Mesenchymal stem cell (in vitro differentiated cells and primary cell): ENCODE measurements at regions not wholly inside any gene's neighbourhood (a gene's known extent, or its start where the extent isn't known, plus 50 kb on each side); places are given as distances from the start of the nearest gene placed in this dataset.
A peak's percentile ranks its signal among the peaks of the same experiment; 100 is the strongest.

Source experiments
- DNase-seq: peaks from one replicate; pipeline ENCODE4 v3.0.0-alpha.2; 2013
- H2AFZ ChIP-seq: one replicate; pipeline ENCODE4 v1.6.1; 2013; ENCODE audit warnings: low read depth, mild to moderate bottlenecking, control low read depth, inconsistent platforms, low read length, moderate library complexity
- H2AK5ac ChIP-seq: 2 replicates; pipeline ENCODE4 v1.6.1; 2013; ENCODE audit warnings: low read length, moderate library complexity, mild to moderate bottlenecking, inconsistent platforms; ENCODE audit not compliant: severe bottlenecking
- H2BK120ac ChIP-seq: one replicate; pipeline ENCODE4 v1.6.1; 2013; ENCODE audit warnings: low read depth, mild to moderate bottlenecking, inconsistent platforms, low read length, moderate library complexity
- H2BK12ac ChIP-seq, 2 experiments: one replicate each; pipeline ENCODE4 v1.6.1; 2013; ENCODE audit warnings: inconsistent platforms in 2 of 2, low read length in 2 of 2, mild to moderate bottlenecking in 2 of 2, moderate library complexity in 2 of 2, control low read depth in 1 of 2
- H2BK15ac ChIP-seq: one replicate; pipeline ENCODE4 v1.6.1; 2013; ENCODE audit warnings: mild to moderate bottlenecking, low read depth, inconsistent platforms; ENCODE audit not compliant: poor library complexity, severe bottlenecking
- H2BK5ac ChIP-seq: 2 replicates; pipeline ENCODE4 v1.6.1; 2013; ENCODE audit warnings: low read depth, mild to moderate bottlenecking, low read length, control low read depth, inconsistent platforms; ENCODE audit not compliant: poor library complexity, severe bottlenecking
- H3K14ac ChIP-seq, 2 experiments: one replicate each; pipeline ENCODE4 v1.6.1; 2013; ENCODE audit warnings: inconsistent platforms in 2 of 2, low read length in 2 of 2, control low read depth in 1 of 2, mild to moderate bottlenecking in 1 of 2, moderate library complexity in 1 of 2
- H3K18ac ChIP-seq, 2 experiments: one replicate each; pipeline ENCODE4 v1.6.1; 2013; ENCODE audit warnings: inconsistent platforms in 2 of 2, low read length in 2 of 2, control low read depth in 1 of 2, low read depth in 1 of 2, mild to moderate bottlenecking in 1 of 2
- H3K23ac ChIP-seq, 2 experiments: one replicate each; pipeline ENCODE4 v1.6.1; 2013; ENCODE audit warnings: inconsistent platforms in 2 of 2, low read length in 2 of 2, mild to moderate bottlenecking in 2 of 2, moderate library complexity in 2 of 2, control low read depth in 1 of 2
- H3K27ac ChIP-seq: 2 replicates; pipeline ENCODE4 v1.5.1; 2013; ENCODE audit warnings: mild to moderate bottlenecking, moderate library complexity, low read length, control low read depth, inconsistent platforms; ENCODE audit not compliant: poor library complexity, severe bottlenecking
- H3K27me3 ChIP-seq, 2 experiments: 2 replicates each; pipeline versions ENCODE4 v1.6.1 to v1.7.0; 2013; ENCODE audit warnings: low read length in 2 of 2, mild to moderate bottlenecking in 2 of 2, moderate library complexity in 2 of 2, control low read depth in 1 of 2, inconsistent platforms in 1 of 2; ENCODE audit not compliant: control insufficient read depth in 1 of 2, insufficient read depth in 1 of 2
- H3K36me3 ChIP-seq, 2 experiments: 2 replicates each; pipeline versions ENCODE4 v1.6.1 to v1.7.0; 2013; ENCODE audit warnings: low read length in 2 of 2, control low read depth in 1 of 2, inconsistent platforms in 1 of 2, low read depth in 1 of 2, mild to moderate bottlenecking in 1 of 2; ENCODE audit not compliant: insufficient read depth in 2 of 2, control insufficient read depth in 1 of 2
- H3K4ac ChIP-seq, 2 experiments: one replicate each; pipeline ENCODE4 v1.6.1; 2013; ENCODE audit warnings: inconsistent platforms in 2 of 2, low read length in 2 of 2, mild to moderate bottlenecking in 2 of 2, moderate library complexity in 2 of 2, control low read depth in 1 of 2, low read depth in 1 of 2
- H3K4me1 ChIP-seq: 2 replicates; pipeline ENCODE4 v1.6.1; 2013; ENCODE audit warnings: low read depth, low read length, control low read depth; ENCODE audit not compliant: control insufficient read depth, insufficient read depth
- H3K4me2 ChIP-seq: 2 replicates; pipeline ENCODE4 v1.6.1; 2013; ENCODE audit warnings: low read length, mild to moderate bottlenecking, inconsistent platforms; ENCODE audit not compliant: poor library complexity, severe bottlenecking
- H3K4me3 ChIP-seq, 2 experiments: 2 replicates each; pipeline versions ENCODE4 v1.5.1 to v1.7.0; 2013; ENCODE audit warnings: low read length in 2 of 2, mild to moderate bottlenecking in 2 of 2, control low read depth in 1 of 2, low read depth in 1 of 2; ENCODE audit not compliant: insufficient read depth in 1 of 2
- H3K79me1 ChIP-seq: replicated peaks from 2 replicates; pipeline ENCODE4 v1.6.1; 2013; ENCODE audit warnings: mild to moderate bottlenecking, control low read depth, low read length, inconsistent platforms; ENCODE audit not compliant: poor library complexity, severe bottlenecking
- H3K9ac ChIP-seq: 2 replicates; pipeline ENCODE4 v1.7.0; 2013; ENCODE audit warnings: mild to moderate bottlenecking, low read length, moderate library complexity
- H3K9me3 ChIP-seq: 2 replicates; pipeline ENCODE4 v1.7.0; 2013; ENCODE audit warnings: mild to moderate bottlenecking, low read length; ENCODE audit not compliant: control insufficient read depth
- H4K8ac ChIP-seq: one replicate; pipeline ENCODE4 v1.6.1; 2013; ENCODE audit warnings: inconsistent platforms, mild to moderate bottlenecking, low read length, moderate library complexity
- H4K91ac ChIP-seq: one replicate; pipeline ENCODE4 v1.6.1; 2013; ENCODE audit warnings: mild to moderate bottlenecking, low read length, inconsistent platforms
- WGBS: methylation state at CpG from one replicate; pipeline ENCODE4 v1.1.7; 2013; ENCODE audit warnings: mixed read lengths; 5-methylcytosine and 5-hydroxymethylcytosine counted together

DNA sequence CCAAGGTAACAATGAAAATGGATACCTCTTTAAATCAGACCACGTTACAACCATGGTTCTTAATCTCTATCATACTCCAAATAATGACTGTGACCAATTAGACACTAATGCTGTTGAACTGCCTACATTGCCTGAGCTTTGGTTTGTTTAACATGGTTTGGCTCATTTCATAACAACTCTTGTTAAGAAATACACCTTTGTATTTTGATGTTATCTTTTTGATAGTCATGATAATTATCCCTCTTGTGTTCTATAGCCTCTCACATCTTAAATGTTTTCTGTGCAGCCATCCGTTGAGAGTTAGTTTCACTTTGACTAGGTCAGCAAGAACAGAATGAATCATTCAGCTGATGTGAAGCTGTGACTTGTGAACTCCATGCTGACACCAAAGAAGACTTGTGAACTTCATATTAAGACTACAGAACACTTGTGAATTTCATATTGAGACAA lies 75.5 kb upstream of the RERGL start:
- Histone ChIP-seq H2BK5ac (no peak overlapping the region), H3K27me3 (no peaks in the 10 kb centered on the region), H3K4ac (no peak overlapping the region)

DNA sequence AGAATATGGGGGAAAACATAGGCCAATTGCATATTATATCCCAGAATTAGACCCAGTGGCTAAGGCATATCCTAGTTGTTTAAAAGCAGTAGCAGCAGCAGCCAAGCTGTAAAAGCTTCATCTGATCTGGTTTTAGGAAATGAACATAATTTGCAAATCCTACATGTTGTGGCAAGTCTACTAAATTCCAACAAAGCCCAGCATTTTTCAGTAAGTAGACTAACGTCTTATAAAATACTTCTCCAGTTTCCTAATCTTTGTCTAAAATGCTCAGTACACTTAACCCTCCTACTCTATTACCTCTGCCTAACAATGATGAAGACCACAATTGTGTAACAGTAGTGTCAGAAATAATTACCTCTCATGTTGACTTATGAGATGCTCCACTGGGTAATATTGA lies 70.9 kb upstream of the RERGL start:
- Histone ChIP-seq H3K4me2 (no peak overlapping the region), H2BK15ac (no peak overlapping the region), H3K79me1 (no peaks in the 10 kb centered on the region), H3K36me3 (no peaks in the 10 kb centered on the region), H3K18ac (no peak overlapping the region), H3K9me3 (no peaks in the 10 kb centered on the region), H3K27me3 (no peaks in the 10 kb centered on the region), H2BK120ac (no peak overlapping the region), H3K9ac (no peak overlapping the region), H4K91ac (no peak overlapping the region), H3K4me3 (no peak overlapping the region), H2AK5ac (no peak overlapping the region), H2BK5ac (no peak overlapping the region), H3K27ac (no peak overlapping the region), H2BK12ac (no peak overlapping the region), H3K14ac (no peak overlapping the region), H3K4ac (no peak overlapping the region), H3K4me1 (no peaks in the 10 kb centered on the region), H2AFZ (no peak overlapping the region), H3K23ac (no peak overlapping the region), H4K8ac (no peak overlapping the region)
- WGBS, result 69% methylated on average over 1 of the region's 1 CpG
- no peak for DNase-seq

More for the DNA sequence above, 75.5 kb upstream of the RERGL start:
- Histone ChIP-seq H2BK12ac (no peak overlapping the region), H3K27ac (peak overlapping the region; percentile 23), H3K4me1 (no peaks in the 10 kb centered on the region), H3K9me3 (no peaks in the 10 kb centered on the region), H2AFZ (no peak overlapping the region), H2BK15ac (no peak overlapping the region), H4K91ac (no peak overlapping the region), H4K8ac (no peak overlapping the region), H3K4me3 (peak overlapping the region in 1 of 2 experiments; percentile 51), H2BK120ac (no peak overlapping the region), H3K23ac (no peak overlapping the region), H3K36me3 (no peaks in the 10 kb centered on the region), H3K79me1 (no peaks in the 10 kb centered on the region), H3K18ac (no peak overlapping the region), H3K14ac (no peak overlapping the region), H3K4me2 (no peak overlapping the region), H2AK5ac (no peak overlapping the region), H3K9ac (peak overlapping the region; percentile 39)
- WGBS, result 55% methylated on average over 1 of the region's 2 CpGs
- peak; percentile 57 for DNase-seq

DNA sequence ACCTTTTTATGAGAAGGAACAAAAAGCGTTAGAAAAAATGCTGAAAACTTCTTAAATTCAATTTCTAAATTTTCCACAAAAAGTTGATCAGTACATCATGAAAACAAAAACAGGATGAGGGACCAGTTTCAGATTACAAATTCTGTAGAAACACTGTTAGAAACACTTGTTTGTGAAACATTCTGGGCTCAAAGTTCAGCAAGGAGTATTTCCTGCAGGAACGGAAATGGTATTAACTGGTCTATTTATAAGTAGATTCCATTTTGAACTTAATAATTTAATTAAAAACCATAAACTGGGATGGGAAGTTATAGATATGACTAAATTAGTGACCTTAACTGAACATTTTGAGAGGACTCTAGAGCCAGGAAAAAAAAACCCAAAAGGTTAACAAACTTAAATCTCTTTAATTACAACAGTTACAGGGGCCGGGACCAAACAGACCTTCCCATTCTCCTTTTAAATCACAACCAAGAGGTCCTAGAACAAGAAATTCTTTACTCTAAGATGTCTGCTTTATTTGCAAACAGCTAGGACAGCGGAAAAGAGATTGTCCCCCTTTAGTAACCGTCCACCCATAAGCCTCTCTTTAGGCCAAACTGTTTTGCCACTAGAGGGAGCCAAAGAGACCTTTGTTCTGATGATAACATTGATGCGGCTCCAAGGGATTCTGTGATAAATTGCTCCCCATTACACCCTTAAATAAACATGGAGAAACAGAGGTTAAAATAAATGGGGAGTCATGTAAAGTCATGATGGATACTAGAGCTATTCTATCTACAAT lies 69.0 kb upstream of the RERGL start:
- Histone ChIP-seq H4K91ac (no peak overlapping the region), H2BK15ac (no peak overlapping the region), H3K79me1 (no peaks in the 10 kb centered on the region), H3K14ac (no peak overlapping the region), H2AFZ (no peak overlapping the region), H3K4ac (no peak overlapping the region), H3K23ac (no peak overlapping the region), H2BK5ac (no peak overlapping the region), H3K9ac (no peak overlapping the region), H3K18ac (no peak overlapping the region), H2BK12ac (no peak overlapping the region), H2AK5ac (no peak overlapping the region), H3K4me2 (no peak overlapping the region), H4K8ac (no peak overlapping the region), H3K9me3 (peaks cover 3% of the 10 kb centered on the region), H2BK120ac (no peak overlapping the region), H3K27ac (no peak overlapping the region), H3K4me3 (no peak overlapping the region), H3K27me3 (no peaks in the 10 kb centered on the region), H3K4me1 (no peaks in the 10 kb centered on the region), H3K36me3 (no peaks in the 10 kb centered on the region)
- DNase-seq, result peak; percentile 54
- 89% methylated on average over 4 of the region's 6 CpGs for WGBS

DNA sequence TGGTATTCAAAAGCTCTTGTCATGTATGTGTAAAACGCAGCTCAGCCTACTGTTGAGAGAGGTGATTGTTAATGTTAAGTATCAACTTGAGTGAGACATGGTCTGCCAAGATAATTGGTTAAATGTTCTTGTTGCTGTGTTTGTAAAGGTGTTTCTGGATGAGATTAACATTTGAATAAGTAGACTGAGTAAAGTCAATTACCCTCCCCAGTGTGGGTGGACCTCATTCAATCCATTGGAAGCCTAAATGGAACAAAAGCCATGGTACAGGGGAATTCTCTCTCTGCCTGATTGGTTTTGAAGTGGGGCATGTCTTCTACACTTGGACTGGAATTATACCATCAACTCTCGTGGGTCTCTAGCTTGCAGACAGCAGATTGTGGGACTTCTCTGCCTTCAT lies 63.8 kb upstream of the RERGL start:
- Histone ChIP-seq H3K4me3 (no peak overlapping the region), H3K79me1 (no peaks in the 10 kb centered on the region), H2AFZ (no peak overlapping the region), H3K14ac (no peak overlapping the region), H4K8ac (no peak overlapping the region), H2BK15ac (no peak overlapping the region), H3K36me3 (no peaks in the 10 kb centered on the region), H3K4ac (no peak overlapping the region), H3K23ac (no peak overlapping the region), H2BK120ac (no peak overlapping the region), H3K27ac (no peak overlapping the region), H2BK5ac (no peak overlapping the region), H3K9me3 (peaks cover 3% of the 10 kb centered on the region), H2BK12ac (no peak overlapping the region), H3K18ac (no peak overlapping the region), H4K91ac (no peak overlapping the region), H3K4me2 (no peak overlapping the region), H3K9ac (no peak overlapping the region), H2AK5ac (no peak overlapping the region), H3K27me3 (no peaks in the 10 kb centered on the region), H3K4me1 (no peaks in the 10 kb centered on the region)
- 79% methylated on average over 2 of the region's 2 CpGs for WGBS
- DNase-seq, result no peak
